ENCODE measurements at regions not wholly inside any gene's neighbourhood (a gene's known extent, or its start where the extent isn't known, plus 50 kb on each side); places are given as distances from the start of the nearest gene placed in this dataset.

DNA sequence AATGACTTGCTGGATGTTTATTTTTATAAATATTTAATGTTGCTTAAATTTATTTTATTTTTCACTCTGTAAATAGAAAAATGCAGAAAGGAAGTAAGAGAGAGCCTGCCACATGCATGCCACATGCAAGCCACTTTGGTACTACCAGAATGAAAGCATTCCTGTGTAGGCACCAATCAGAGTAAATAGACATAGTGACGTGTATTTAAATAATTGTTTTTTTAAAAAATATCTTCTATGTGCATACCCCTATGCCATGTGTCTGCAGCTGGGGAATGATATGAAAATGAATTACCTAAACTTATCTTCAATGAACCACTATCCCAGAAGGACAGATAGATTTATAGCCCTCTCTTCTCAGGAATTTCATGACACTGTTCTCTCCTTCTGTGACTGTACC lies 651.5 kb upstream of the RIOK2 start:
- Mint-ChIP-seq H3K36me3 (ENCODE audit: low read depth) (no peaks in the 10 kb centered on the region), H3K4me3 (no peak overlapping the region), H3K9me3 (no peaks in the 10 kb centered on the region), H3K4me1 (no peaks in the 10 kb centered on the region), H3K27me3 (no peaks in the 10 kb centered on the region), H3K27ac (no peak overlapping the region)
- POLR2A ChIA-PET: no interaction called here
- no peak for DNase-seq
- no peak for ATAC-seq (ENCODE audit: low read depth)
- TF ChIP-seq, protein P1, sequence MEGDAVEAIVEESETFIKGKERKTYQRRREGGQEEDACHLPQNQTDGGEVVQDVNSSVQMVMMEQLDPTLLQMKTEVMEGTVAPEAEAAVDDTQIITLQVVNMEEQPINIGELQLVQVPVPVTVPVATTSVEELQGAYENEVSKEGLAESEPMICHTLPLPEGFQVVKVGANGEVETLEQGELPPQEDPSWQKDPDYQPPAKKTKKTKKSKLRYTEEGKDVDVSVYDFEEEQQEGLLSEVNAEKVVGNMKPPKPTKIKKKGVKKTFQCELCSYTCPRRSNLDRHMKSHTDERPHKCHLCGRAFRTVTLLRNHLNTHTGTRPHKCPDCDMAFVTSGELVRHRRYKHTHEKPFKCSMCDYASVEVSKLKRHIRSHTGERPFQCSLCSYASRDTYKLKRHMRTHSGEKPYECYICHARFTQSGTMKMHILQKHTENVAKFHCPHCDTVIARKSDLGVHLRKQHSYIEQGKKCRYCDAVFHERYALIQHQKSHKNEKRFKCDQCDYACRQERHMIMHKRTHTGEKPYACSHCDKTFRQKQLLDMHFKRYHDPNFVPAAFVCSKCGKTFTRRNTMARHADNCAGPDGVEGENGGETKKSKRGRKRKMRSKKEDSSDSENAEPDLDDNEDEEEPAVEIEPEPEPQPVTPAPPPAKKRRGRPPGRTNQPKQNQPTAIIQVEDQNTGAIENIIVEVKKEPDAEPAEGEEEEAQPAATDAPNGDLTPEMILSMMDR (IDR thresholded peaks at IDR 0.05): no peak
- intact Hi-C loops (cut with micrococcal nuclease): no loop called here
- CTCF ChIA-PET: no interaction called here

DNA sequence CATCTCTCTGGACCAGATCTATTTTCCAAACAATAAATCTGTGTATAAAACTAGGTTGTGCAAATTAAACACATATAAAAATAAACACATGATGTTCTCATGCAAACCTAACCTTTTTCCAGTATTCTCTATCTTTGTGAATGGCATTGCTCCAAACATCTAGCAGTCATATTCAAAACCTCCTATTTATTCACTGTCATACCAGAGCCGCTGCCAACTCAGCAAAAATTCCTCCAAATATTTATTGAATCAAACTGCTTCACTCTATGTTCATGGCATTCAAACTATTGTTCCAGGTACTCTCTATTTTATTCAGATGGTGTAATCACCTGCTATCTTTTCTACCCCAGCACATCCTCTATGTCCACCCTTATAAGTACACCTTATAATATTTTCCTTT lies 652.1 kb upstream of the RIOK2 start:
- ChIA-PET POLR2A (no interaction called here), CTCF (no interaction called here)
- intact Hi-C loops (cut with micrococcal nuclease): no loop called here
- ATAC-seq (ENCODE audit: low read depth) (no peak), DNase-seq (no peak)
- no peaks in the 10 kb centered on the region for H3K36me3 Mint-ChIP-seq (ENCODE audit: low read depth)
- no peak overlapping the region for H3K4me3 Mint-ChIP-seq
- H3K27me3 Mint-ChIP-seq: no peaks in the 10 kb centered on the region
- H3K27ac Mint-ChIP-seq: no peak overlapping the region
- no peaks in the 10 kb centered on the region for H3K9me3 Mint-ChIP-seq
- no peaks in the 10 kb centered on the region for H3K4me1 Mint-ChIP-seq
- TF ChIP-seq, protein P1 (IDR thresholded peaks at IDR 0.05): no peak

DNA sequence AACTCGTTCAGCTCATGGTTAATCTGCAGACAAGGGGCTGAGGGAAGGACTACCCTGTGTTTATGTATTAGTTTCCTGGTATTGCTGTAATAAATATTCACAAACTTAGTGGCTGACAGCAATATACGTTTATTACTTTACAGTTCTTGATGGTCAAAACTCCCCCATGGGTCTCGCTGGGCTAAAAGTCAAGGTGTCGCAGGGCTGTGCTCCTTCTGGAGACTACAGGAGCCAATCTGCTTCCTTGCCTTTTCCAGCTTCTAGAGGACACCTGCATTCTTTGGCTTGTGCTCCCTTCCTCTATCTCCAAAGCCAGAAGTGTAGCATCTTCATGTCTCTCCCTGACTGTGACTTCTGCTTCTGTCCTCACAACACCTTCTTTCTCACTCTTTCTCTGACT lies 653.8 kb upstream of the RIOK2 start:
- POLR2A ChIA-PET: no interaction called here
- H3K4me1 Mint-ChIP-seq: no peaks in the 10 kb centered on the region
- TF ChIP-seq, protein P1 (IDR thresholded peaks at IDR 0.05): no peak

DNA sequence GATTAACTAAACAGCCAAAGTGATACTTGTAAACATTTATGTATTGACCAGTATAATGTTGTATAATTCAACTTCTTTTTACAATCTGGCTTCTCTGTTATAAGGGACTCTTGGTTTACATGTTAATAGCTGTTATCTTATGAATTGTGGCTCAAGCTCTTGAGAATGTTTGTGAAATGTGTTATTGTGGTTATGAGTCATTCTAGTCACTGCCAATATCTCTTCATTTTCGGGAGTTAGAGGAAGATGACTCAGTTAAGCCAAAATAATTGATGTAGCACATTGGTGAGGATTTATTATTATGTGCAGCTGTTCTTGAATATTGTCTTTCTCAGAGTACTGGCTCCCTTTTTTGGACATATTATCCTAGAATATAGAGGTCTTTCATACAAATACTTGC lies 655.2 kb upstream of the RIOK2 start:
- ChIA-PET CTCF (no interaction called here), POLR2A (no interaction called here)
- TF ChIP-seq, protein P1 (IDR thresholded peaks at IDR 0.05): no peak
- H3K36me3 Mint-ChIP-seq (ENCODE audit: low read depth): no peaks in the 10 kb centered on the region
- no peaks in the 10 kb centered on the region for H3K9me3 Mint-ChIP-seq
- no peak overlapping the region for H3K27ac Mint-ChIP-seq
- no peaks in the 10 kb centered on the region for H3K27me3 Mint-ChIP-seq
- no peak overlapping the region for H3K4me3 Mint-ChIP-seq
- H3K4me1 Mint-ChIP-seq: no peaks in the 10 kb centered on the region
- ATAC-seq (ENCODE audit: low read depth): no peak
- no peak for DNase-seq
- intact Hi-C loops (cut with micrococcal nuclease): no loop called here

More for the DNA sequence above, 653.8 kb upstream of the RIOK2 start:
- intact Hi-C loops (cut with micrococcal nuclease): no loop called here
- Mint-ChIP-seq H3K27ac (no peak overlapping the region), H3K27me3 (no peaks in the 10 kb centered on the region), H3K4me3 (no peak overlapping the region), H3K36me3 (ENCODE audit: low read depth) (no peaks in the 10 kb centered on the region), H3K9me3 (no peaks in the 10 kb centered on the region)
- ATAC-seq (ENCODE audit: low read depth) (no peak), DNase-seq (no peak)
- CTCF ChIA-PET: no interaction called here

DNA sequence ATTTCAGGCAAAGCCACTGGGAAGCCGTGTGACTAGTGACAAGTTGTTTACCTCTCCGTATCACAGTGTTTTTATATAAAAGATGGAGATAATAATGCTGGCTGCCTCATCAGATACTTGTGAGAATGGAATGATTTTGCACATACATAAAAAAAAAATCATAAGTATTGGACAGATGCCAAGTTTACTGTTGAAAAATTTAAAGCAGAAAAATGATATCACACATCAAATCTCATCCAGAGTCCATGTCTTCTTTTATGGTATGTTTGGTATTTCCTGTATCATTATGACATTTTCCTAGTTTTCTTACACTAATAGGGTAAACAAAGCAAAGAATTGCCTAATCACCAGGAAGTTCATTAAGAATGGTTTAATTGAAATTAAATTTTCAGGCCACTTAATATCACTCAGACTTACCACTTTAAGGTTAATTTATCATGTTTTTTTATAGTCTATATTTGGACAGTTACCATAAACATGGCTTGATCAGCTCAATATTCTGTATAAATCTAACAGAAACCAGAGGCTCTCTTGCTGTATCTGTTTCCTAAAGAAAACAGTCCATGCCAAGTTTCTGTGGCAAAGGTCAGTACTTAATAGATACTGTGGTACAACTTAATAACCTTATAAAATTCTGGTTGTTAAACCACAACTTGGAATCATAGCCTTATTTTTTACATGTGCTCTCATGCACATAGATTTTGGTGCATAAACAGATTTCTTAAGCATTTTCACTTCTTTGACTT lies 656.5 kb upstream of the RIOK2 start:
- no peak overlapping the region for H3K4me3 Mint-ChIP-seq
- H3K9me3 Mint-ChIP-seq: no peaks in the 10 kb centered on the region
- ChIA-PET POLR2A (no interaction called here), CTCF (no interaction called here)
- H3K27ac Mint-ChIP-seq: no peak overlapping the region
- H3K36me3 Mint-ChIP-seq (ENCODE audit: low read depth): no peaks in the 10 kb centered on the region
- intact Hi-C loops (cut with micrococcal nuclease): no loop called here
- H3K27me3 Mint-ChIP-seq: no peaks in the 10 kb centered on the region
- ATAC-seq (ENCODE audit: low read depth) (no peak), DNase-seq (no peak)
- TF ChIP-seq, protein P1 (IDR thresholded peaks at IDR 0.05): no peak
- H3K4me1 Mint-ChIP-seq: no peaks in the 10 kb centered on the region

Data from activated B cell treated with CpG ODN at 0.5 μM for 24 hours (primary cell).